ENCODE measurements at regions not wholly inside any gene's neighbourhood (a gene's known extent, or its start where the extent isn't known, plus 50 kb on each side); places are given as distances from the start of the nearest gene placed in this dataset.
A peak's percentile ranks its signal among the peaks of the same experiment; 100 is the strongest.

DNA sequence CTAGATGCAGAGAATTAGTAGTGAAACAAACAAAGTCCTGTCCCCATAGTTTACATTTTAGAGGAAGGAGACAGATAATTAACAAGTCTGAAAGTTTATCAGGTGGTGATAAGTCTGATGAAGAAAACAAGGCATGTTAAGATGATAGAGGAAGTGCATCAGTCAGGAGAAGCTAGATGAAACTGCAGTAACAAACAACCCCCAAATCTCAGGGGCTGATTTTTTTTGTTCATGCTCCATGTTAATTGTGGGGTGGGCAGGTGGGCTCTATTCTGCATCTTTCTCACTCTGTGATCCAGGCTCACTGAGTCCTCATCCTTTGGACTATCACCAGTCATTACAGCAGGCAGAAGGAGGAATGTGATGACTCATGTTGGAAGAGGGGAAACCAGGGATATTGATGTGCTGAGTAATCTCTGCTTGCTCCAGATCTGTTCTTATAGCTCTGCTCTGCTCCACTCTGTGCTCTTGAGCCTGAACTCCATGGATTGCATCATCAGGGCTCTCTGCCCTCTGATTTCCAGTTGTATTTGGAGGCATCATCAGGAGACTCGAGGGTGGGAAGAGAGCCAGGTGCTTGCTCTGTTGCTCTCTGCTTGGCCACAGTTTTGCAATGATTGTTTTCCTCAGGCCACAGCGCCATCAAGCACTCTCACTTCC is 166.9 kb downstream of the IER5 start:
- no peak overlapping the region for H3K4me3 ChIP-seq (ENCODE audit: control insufficient read depth, low read depth, low read length)
- TF ChIP-seq, protein P1, sequence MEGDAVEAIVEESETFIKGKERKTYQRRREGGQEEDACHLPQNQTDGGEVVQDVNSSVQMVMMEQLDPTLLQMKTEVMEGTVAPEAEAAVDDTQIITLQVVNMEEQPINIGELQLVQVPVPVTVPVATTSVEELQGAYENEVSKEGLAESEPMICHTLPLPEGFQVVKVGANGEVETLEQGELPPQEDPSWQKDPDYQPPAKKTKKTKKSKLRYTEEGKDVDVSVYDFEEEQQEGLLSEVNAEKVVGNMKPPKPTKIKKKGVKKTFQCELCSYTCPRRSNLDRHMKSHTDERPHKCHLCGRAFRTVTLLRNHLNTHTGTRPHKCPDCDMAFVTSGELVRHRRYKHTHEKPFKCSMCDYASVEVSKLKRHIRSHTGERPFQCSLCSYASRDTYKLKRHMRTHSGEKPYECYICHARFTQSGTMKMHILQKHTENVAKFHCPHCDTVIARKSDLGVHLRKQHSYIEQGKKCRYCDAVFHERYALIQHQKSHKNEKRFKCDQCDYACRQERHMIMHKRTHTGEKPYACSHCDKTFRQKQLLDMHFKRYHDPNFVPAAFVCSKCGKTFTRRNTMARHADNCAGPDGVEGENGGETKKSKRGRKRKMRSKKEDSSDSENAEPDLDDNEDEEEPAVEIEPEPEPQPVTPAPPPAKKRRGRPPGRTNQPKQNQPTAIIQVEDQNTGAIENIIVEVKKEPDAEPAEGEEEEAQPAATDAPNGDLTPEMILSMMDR (conservative IDR thresholded peaks at IDR 0.05; ENCODE audit: control insufficient read depth, insufficient read depth, low read depth, low read length): no peak
- peak; percentile 100 for DNase-seq (ENCODE audit: low read depth)

DNA sequence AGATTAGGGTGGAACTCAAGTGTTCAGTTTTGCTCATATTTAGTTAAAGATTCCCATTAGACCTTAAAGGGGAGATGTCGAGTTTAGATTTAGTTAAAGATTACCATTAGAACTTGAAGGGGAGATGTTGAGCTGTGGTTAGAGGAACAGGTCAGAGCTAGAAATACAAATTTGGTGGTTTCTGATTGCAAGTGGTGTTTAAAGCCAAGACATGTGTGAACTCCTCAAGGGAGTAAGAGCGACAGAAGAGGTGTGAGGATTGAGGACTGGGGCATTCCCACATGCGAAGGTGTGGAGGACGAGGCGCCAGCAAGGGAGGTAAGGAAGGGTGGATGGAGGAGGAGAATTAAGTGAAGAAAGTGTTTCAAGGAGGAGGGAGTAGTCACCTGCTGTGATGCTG is 168.6 kb downstream of the IER5 start:
- no peak for DNase-seq (ENCODE audit: low read depth)
- no peak overlapping the region for H3K4me3 ChIP-seq (ENCODE audit: control insufficient read depth, low read depth, low read length)
- TF ChIP-seq, protein P1 (conservative IDR thresholded peaks at IDR 0.05; ENCODE audit: control insufficient read depth, insufficient read depth, low read depth, low read length): no peak

DNA sequence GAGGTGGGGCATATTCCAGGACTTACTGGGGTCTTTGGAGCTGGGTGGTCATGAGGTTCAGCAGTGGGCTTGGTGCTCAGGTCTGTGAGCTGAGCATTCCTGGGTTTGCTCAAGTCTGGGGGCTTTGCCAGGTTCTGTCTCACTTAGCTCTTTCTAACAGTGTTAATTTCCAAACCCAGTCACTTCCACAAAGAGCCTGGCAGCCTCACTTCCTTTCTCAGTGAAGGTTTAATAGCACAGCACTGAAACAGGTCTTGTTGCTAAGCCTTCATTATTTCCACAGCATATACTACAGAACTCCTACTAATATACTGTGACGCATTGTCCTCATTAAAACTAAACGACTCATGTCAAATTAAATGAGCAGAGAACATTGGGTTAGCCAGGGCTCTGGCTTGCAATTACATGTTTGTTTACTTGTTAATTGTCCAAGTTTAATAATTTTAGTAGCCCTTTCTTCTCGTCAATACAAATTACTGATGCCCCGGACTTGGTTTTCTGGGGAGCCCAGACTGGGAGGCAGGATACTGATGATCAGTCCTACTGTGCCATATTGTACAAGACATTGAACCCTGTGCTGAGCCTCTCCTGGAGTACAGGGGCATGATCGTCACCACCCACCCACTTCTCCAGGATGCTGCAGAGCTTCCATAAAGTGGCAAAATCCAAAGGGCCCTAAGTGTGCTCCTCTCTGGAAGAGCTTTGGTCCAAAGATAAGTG is 170.7 kb downstream of the IER5 start:
- H3K4me3 ChIP-seq (ENCODE audit: control insufficient read depth, low read depth, low read length): no peak overlapping the region
- TF ChIP-seq, protein P1 (conservative IDR thresholded peaks at IDR 0.05; ENCODE audit: control insufficient read depth, insufficient read depth, low read depth, low read length): no peak
- no peak for DNase-seq (ENCODE audit: low read depth)

DNA sequence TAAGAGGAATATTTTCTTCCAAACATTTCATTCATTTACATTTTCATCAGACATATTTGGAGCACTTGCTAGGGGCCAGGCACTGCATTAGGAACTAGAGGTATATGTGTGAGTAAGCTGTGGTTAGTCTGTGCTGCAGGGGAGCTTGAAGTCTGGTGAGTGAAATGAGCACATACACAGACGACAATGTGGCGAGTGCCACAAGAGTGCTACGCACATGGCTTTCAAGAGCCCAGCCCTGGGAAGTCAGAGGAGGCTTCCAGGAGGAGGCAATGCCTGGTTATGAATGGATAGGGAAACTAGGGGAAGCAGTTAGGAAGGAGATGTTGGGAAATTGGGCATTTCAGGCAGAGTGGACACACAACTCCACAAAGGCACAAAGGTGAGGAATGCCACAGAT is 171.8 kb downstream of the IER5 start:
- TF ChIP-seq, protein P1 (conservative IDR thresholded peaks at IDR 0.05; ENCODE audit: control insufficient read depth, insufficient read depth, low read depth, low read length): no peak
- no peak overlapping the region for H3K4me3 ChIP-seq (ENCODE audit: control insufficient read depth, low read depth, low read length)
- DNase-seq (ENCODE audit: low read depth): no peak

DNA sequence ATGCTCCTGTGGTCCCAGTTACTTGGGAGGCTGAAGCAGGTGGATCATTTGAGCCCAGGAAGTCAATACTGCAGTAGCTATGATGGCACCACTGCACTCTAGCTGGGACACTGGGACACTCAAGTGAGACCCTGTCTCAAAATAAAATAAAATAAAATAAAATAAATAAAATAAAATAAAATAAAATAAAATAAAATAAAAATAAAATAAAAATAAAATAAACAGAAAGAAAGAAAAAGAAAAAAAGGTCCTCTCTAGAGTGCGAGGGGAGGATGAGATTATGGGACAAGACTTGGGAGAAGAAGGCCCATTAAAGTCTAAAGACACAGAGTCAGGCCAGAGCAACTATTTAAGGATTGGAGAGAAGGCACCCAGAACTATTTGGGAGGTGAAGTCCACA is 172.5 kb downstream of the IER5 start:
- H3K4me3 ChIP-seq (ENCODE audit: control insufficient read depth, low read depth, low read length): no peak overlapping the region
- DNase-seq (ENCODE audit: low read depth): no peak
- TF ChIP-seq, protein P1 (conservative IDR thresholded peaks at IDR 0.05; ENCODE audit: control insufficient read depth, insufficient read depth, low read depth, low read length): no peak

DNA sequence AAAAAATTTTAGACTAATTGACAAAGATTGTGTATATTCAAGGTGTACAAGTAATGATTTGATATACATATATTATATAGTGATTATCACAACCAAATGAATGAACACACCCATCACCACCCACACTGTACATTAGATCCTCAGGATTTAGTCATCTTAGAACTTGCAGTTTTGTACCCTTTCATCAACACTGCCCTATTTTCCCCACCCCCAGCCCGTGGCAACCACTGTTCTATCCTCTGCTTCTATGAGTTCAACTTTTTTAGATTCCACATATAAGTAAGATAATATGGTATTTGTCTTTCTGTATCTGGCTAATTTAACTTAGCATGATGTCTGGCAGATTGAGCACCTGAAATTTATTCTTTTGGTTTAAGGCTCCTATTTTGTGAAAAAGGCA is 173.6 kb downstream of the IER5 start:
- no peak for DNase-seq (ENCODE audit: low read depth)
- H3K4me3 ChIP-seq (ENCODE audit: control insufficient read depth, low read depth, low read length): no peak overlapping the region
- TF ChIP-seq, protein P1 (conservative IDR thresholded peaks at IDR 0.05; ENCODE audit: control insufficient read depth, insufficient read depth, low read depth, low read length): no peak

Measured in fibroblast of mammary gland (primary cell).